Hematopoietic multipotent progenitor cell treated with erythropoietin and hydrocortisone succinate and interleukin-3 and kit ligand, for 15 days (in vitro differentiated cells): ENCODE measurements at regions not wholly inside any gene's neighbourhood (a gene's known extent, or its start where the extent isn't known, plus 50 kb on each side); places are given as distances from the start of the nearest gene placed in this dataset.
A peak's percentile ranks its signal among the peaks of the same experiment; 100 is the strongest.

Experiments
- DNase-seq: peaks from one replicate; pipeline ENCODE4 v3.0.0-alpha.2; 2015; ENCODE audit warnings: low spot score

DNA sequence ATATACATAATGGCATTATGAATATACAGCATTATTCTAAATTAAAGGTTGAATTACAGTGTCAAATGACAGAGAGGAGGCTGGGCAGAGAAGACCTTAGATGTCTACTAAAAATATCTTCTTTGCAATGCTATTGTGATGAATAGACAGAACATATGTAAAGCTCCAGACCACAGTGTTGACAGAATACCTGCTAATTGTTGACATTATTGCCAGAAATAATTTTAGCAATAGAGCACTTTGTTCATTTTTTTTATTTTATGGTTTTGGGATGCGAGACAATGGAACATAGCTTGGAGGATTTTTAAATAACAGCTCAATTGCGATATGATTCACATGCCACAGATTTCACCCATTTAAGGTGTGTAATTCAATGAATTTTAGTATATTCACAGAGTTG, 508.8 kb downstream of the PSAT1 start:
- DNase-seq = no peak

DNA sequence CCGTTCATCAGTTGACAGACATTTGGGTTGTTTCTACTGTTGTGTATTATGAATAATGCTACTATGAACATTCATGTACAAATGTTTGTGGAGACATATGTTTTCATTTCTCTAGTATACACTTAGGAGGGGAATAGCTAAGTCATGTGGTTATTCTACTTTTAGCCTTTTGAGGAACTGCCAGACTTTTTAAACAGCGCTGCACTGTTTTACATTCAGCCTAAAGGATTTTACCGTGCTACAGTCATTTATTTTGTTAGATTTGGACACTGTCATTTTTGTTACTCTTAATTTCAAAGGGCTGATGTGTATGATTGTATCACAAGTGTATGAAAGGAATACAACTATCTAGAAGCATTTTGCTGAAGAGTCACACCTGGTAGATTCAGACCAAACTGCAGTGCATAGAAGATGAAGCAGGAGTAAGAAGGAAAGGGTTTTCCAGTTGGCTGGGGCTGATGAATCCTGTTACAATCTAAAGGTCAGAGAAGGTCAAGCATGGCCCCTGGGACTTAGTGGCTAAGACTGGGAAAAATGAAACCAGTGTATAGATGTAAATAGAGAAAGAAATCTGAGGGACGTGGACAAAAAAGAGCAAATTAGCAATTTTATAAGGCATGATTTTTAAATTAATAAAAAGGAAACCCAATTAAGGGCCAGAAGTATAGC, 509.7 kb downstream of the PSAT1 start:
- no peak for DNase-seq

GRCh38 chr9:78807286-78807685, 510.4 kb downstream of the PSAT1 start:
- DNase-seq = no peak

- DNase-seq = no peak
Measured at GRCh38 chr9:78808048-78808447, 511.1 kb downstream of the PSAT1 start.

- no peak for DNase-seq
Measured at GRCh38 chr9:78811622-78812276, 514.8 kb downstream of the PSAT1 start.

DNA sequence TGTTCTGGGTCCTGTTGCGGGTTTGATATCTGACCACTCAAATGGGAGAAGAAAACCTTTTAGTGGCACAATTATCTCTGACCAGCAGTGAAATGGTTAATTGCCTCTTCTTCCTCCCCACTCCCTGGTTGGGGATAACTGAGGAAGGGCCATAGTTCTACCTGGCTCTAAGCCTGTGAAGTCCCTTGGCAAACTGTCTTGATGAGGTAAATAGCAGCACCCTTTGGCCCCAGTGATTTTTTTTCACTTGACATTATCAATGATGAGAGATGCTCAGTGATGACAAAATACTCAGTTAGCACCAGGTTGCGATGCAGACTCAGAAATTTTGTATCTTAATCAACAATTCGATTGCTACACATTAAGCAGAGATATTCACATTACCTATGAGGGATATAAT, 515.7 kb downstream of the PSAT1 start:
- DNase-seq = no peak

- DNase-seq = no peak
Measured at GRCh38 chr9:78813602-78814180, 516.8 kb downstream of the PSAT1 start.

GRCh38 chr9:78821126-78821822, 524.3 kb downstream of the PSAT1 start:
- DNase-seq = peak; percentile 16

DNA sequence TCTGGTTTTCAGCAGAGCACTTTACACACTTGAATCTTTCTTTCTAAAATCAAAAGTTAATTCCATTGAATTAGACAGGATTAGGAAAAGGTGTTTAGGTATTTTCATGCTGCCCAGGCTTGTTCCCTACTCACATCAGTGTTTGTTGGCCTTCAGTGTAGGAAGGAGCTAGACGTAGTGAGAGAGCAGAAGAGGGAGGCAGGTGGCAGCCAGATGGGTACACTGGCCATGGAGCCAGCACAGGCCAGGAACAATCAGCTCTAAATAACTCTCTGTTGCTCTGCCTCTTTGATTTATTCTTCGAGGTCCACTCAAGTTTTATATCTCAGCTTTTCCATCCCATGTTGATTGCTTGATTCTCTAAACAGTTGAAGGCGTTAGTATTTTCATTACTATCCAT, 529.6 kb downstream of the PSAT1 start:
- no peak for DNase-seq

GRCh38 chr9:78828521-78828920, 531.6 kb downstream of the PSAT1 start:
- no peak for DNase-seq

GRCh38 chr9:78830301-78830700, 533.4 kb downstream of the PSAT1 start:
- DNase-seq = no peak

DNA sequence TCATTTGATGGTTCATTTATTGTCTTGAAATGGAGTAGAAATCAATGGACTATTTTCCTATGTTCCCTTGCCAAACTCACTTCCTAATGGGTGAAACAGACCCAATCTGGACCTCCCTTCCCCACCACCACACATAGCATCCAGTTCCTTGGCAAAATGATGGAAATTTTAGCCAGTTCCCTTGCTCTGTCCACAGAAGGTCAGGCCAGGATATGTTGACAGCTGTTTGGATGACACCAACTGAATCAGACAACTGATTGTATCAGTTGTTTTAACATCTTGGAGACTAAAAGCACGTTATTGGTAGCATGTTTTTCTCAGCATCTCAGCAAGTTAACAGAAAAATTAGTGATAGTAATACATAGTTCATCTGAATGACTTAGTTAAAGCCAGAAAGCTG, 534.8 kb downstream of the PSAT1 start:
- no peak for DNase-seq

- DNase-seq = no peak
Measured at GRCh38 chr9:78835928-78836450, 539.1 kb downstream of the PSAT1 start.

- DNase-seq = no peak
Measured at GRCh38 chr9:78839252-78839651, 542.3 kb downstream of the PSAT1 start.

- DNase-seq = no peak
Measured at GRCh38 chr9:78848061-78848460, 551.1 kb downstream of the PSAT1 start.

- no peak for DNase-seq
Measured at GRCh38 chr9:78856144-78856543, 559.2 kb downstream of the PSAT1 start.

GRCh38 chr9:78856781-78857180, 559.9 kb downstream of the PSAT1 start:
- no peak for DNase-seq

DNA sequence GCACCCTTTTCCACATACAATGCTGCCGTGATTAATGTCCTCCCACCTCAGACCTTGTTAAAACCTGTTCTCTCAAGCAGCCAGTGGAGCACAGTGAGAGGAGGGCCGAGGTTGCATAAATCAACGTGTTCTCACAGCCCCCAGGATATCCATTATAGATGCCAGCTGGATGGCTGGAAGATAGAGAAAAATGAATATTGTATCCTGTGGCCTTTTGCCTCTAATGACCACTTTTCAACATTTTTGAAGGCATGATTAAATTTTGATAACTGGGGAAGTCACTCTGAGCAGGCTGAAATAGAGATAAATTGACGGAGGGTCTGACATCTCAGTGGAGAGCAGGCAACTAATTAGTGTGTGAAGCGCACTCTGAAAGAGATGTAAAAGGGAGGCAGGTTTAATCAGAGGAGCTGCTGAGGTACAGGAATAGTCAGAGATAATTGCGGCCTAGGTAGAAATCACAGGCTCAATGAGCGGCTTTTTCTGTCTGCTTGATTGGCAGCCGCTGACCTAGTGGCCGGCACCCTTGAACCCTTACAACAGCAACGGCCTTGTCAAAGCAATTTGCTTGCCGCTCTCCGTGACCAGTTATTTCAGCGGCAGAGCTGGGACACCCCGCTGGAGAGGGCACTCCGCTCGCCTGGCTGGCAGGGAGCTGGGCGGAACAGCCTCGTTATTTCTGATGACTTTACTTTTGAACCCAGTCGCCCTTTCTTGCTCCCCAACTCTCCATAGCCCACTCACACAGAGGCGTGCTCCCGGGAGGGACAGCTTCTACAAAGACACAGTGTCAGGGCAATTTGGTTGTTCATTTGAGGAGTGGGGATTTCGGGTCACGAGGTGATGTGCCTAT, 560.7 kb downstream of the PSAT1 start:
- DNase-seq = no peak

- DNase-seq = no peak
Measured at GRCh38 chr9:78858266-78858665, 561.3 kb downstream of the PSAT1 start.

GRCh38 chr9:78860801-78861475, 564.0 kb downstream of the PSAT1 start:
- DNase-seq = no peak

- no peak for DNase-seq
Measured at GRCh38 chr9:78863531-78863930, 566.6 kb downstream of the PSAT1 start.
